GM12891 (cell line): ENCODE measurements at regions not wholly inside any gene's neighbourhood (a gene's known extent, or its start where the extent isn't known, plus 50 kb on each side); places are given as distances from the start of the nearest gene placed in this dataset.

Experiments
- POLR2AphosphoS5 ChIP-seq: IDR thresholded peaks from 2 replicates; pipeline ENCODE4 v1.6.1; 2011; ENCODE audit warnings: low read depth, low read length, control low read depth
- POU2F2 ChIP-seq: IDR thresholded peaks from 2 replicates; pipeline ENCODE4 v1.6.1; 2011; ENCODE audit warnings: low read depth, mild to moderate bottlenecking, control low read depth, low read length, moderate library complexity

DNA sequence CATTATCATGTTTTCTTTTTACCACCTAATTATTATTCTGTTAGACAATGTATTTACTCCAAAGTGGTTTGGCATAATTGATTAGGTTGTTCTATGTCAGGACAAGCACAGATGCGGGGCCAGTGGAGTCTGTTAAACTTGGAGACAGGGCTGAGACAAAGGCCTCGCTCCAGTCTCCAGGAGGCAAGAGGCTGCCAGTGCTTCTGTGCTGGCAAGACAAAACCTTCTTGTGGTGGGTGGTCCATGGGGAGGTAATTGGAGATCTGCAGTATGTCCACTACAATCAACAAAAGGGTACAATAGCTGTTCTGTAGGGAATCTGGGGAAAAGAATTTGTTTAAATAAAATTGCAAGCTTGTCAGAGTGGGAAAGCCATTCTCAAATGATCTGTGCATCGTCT lies 677.2 kb upstream of the SLC35B3 start:
- TF ChIP-seq POU2F2 (no peak), POLR2AphosphoS5 (no peak)
